Esophagus squamous epithelium (tissue), 4 donors: ENCODE measurements at regions not wholly inside any gene's neighbourhood (a gene's known extent, or its start where the extent isn't known, plus 50 kb on each side); places are given as distances from the start of the nearest gene placed in this dataset.

Experiments
- CTCF ChIP-seq, 6 experiments: fragments of 450-650 bp in 4 of 6; fragments of 200-600 bp in 2 of 6; sonication (generic) in 2 of 6; IDR thresholded peaks; one replicate each; pipeline ENCODE4 v1.5.1; 2016 to 2019; ENCODE audit warnings: antibody characterized with exemption in 6 of 6, mild to moderate bottlenecking in 4 of 6, moderate library complexity in 4 of 6
- POLR2A ChIP-seq, 4 donors: fragments of 450-650 bp; IDR thresholded peaks; one replicate each; pipeline ENCODE4 v1.6.1; 2017; ENCODE audit warnings: antibody characterized with exemption in 4 of 4, mild to moderate bottlenecking in 4 of 4, moderate library complexity in 3 of 4

GRCh38 chr20:52619101-52619500 is 353.1 kb upstream of the TSHZ2 start:
- TF ChIP-seq CTCF (IDR thresholded peaks at IDR 0.05): no peak
- TF ChIP-seq POLR2A (IDR thresholded peaks at IDR 0.05): no peak
